ENCODE measurements at regions not wholly inside any gene's neighbourhood (a gene's known extent, or its start where the extent isn't known, plus 50 kb on each side); places are given as distances from the start of the nearest gene placed in this dataset.

- TF ChIP-seq TBP (IDR thresholded peaks at IDR 0.05; ENCODE audit: low read depth, low read length), result no peak
- no peak for TF ChIP-seq SRF (IDR thresholded peaks at IDR 0.05; ENCODE audit: low read depth, low read length)
- no peak for TF ChIP-seq POLR2A (IDR thresholded peaks at IDR 0.05; ENCODE audit: control extremely low read depth in 1 of 2, low read depth in 2 of 2, low read length in 2 of 2)
Observed at GRCh38 chr13:21882766-21883165, 211.9 kb downstream of the FGF9 start.
